ENCODE measurements at regions not wholly inside any gene's neighbourhood (a gene's known extent, or its start where the extent isn't known, plus 50 kb on each side); places are given as distances from the start of the nearest gene placed in this dataset.

GRCh38 chr3:107275511-107275910, 101.7 kb upstream of the CCDC54 start:
- Histone ChIP-seq H3K9me3 (no peaks in the 10 kb centered on the region), H3K27ac (no peak overlapping the region), H3K4me3 (no peak overlapping the region), H3K27me3 (no peaks in the 10 kb centered on the region), H3K36me3 (replicated peaks in 1 of 2; ENCODE audit: insufficient read depth in 1 of 2, low read depth in 2 of 2) (no peaks in the 10 kb centered on the region), H3K4me1 (no peaks in the 10 kb centered on the region)
- DNase-seq (no peak), ATAC-seq (no peak)
- intact Hi-C loops (cut with DNase I) = loop anchor here (10.0 kb wide), 1 partner anchor 139 kb away; no protein-coding TSS in a partner anchor
- WGBS, 2 donors = 76 to 80% methylated on average over 2 of the region's 2 CpGs
- TF ChIP-seq POLR2A (IDR thresholded peaks at IDR 0.05) = no peak
- TF ChIP-seq, protein P1, sequence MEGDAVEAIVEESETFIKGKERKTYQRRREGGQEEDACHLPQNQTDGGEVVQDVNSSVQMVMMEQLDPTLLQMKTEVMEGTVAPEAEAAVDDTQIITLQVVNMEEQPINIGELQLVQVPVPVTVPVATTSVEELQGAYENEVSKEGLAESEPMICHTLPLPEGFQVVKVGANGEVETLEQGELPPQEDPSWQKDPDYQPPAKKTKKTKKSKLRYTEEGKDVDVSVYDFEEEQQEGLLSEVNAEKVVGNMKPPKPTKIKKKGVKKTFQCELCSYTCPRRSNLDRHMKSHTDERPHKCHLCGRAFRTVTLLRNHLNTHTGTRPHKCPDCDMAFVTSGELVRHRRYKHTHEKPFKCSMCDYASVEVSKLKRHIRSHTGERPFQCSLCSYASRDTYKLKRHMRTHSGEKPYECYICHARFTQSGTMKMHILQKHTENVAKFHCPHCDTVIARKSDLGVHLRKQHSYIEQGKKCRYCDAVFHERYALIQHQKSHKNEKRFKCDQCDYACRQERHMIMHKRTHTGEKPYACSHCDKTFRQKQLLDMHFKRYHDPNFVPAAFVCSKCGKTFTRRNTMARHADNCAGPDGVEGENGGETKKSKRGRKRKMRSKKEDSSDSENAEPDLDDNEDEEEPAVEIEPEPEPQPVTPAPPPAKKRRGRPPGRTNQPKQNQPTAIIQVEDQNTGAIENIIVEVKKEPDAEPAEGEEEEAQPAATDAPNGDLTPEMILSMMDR (IDR thresholded peaks at IDR 0.05) = no peak

DNA sequence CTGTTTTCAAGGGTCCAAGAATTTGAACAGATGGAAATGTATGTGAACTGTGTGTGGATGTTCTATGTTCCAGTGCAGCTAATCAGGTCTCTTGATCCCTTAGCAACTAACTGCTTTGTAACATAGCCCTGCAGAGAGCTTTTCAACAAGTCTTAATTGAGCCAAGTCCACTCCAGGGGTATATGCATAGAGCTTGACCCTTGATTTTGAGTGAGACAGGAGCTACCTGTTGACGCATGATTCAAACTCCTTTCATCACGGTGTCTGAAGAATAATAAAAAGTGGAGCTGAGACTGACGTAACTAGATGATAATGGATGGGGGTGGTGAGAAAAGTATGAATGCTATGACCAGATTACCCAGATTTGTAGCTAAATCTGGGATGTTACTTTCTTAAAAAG, 93.3 kb upstream of the CCDC54 start:
- H3K4me3 ChIP-seq = no peak overlapping the region
- intact Hi-C loops (cut with DNase I) = no loop called here
- no peaks in the 10 kb centered on the region for H3K36me3 ChIP-seq (replicated peaks in 1 of 2; ENCODE audit: insufficient read depth in 1 of 2, low read depth in 2 of 2)
- no peaks in the 10 kb centered on the region for H3K4me1 ChIP-seq
- no peak overlapping the region for H3K27ac ChIP-seq
- DNase-seq (no peak), ATAC-seq (no peak)
- WGBS, 2 donors = 64 to 71% methylated on average over 3 of the region's 3 CpGs
- TF ChIP-seq POLR2A (IDR thresholded peaks at IDR 0.05) = no peak
- TF ChIP-seq, protein P1 (IDR thresholded peaks at IDR 0.05) = no peak
- no peaks in the 10 kb centered on the region for H3K9me3 ChIP-seq
- H3K27me3 ChIP-seq = no peaks in the 10 kb centered on the region

- TF ChIP-seq POLR2A (IDR thresholded peaks at IDR 0.05) = no peak
- TF ChIP-seq, protein P1 (IDR thresholded peaks at IDR 0.05) = no peak
- 40 to 52% methylated on average over 1 of the region's 1 CpG for WGBS, 2 donors
- Histone ChIP-seq H3K4me3 (no peak overlapping the region), H3K36me3 (replicated peaks in 1 of 2; ENCODE audit: insufficient read depth in 1 of 2, low read depth in 2 of 2) (no peaks in the 10 kb centered on the region), H3K4me1 (no peaks in the 10 kb centered on the region), H3K9me3 (no peaks in the 10 kb centered on the region), H3K27me3 (no peaks in the 10 kb centered on the region), H3K27ac (no peak overlapping the region)
- intact Hi-C loops (cut with DNase I) = no loop called here
- no peak for ATAC-seq
- no peak for DNase-seq
Measured at GRCh38 chr3:107284612-107285011, 92.6 kb upstream of the CCDC54 start.

DNA sequence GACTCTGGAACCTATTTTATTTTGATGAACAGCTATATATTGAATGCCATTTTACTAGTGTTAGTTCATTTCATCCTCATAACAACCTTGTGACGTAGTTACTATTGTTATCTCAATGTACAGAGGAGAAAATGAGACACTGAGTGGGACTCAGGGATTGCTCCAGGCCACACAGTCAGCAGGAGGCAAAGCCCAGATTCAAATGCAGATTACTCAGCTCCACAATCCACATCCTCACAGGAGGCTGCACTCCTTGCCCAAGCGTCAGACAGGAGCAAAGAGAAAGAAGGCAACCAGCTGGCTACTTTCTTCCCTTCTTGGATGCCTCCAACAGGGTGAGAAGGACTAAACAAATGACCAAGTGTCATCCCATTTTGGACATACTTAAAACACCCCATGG, 92.0 kb upstream of the CCDC54 start:
- DNase-seq (no peak), ATAC-seq (no peak)
- intact Hi-C loops (cut with DNase I) = no loop called here
- Histone ChIP-seq H3K9me3 (no peaks in the 10 kb centered on the region), H3K27me3 (no peaks in the 10 kb centered on the region), H3K4me1 (no peaks in the 10 kb centered on the region), H3K36me3 (replicated peaks in 1 of 2; ENCODE audit: insufficient read depth in 1 of 2, low read depth in 2 of 2) (no peaks in the 10 kb centered on the region), H3K27ac (no peak overlapping the region), H3K4me3 (no peak overlapping the region)
- 58 to 69% methylated on average over 2 of the region's 2 CpGs for WGBS, 2 donors
- TF ChIP-seq, protein P1 (IDR thresholded peaks at IDR 0.05) = no peak
- TF ChIP-seq POLR2A (IDR thresholded peaks at IDR 0.05) = no peak

- TF ChIP-seq POLR2A (IDR thresholded peaks at IDR 0.05) = no peak
- TF ChIP-seq, protein P1 (IDR thresholded peaks at IDR 0.05) = no peak
- Histone ChIP-seq H3K27ac (no peak overlapping the region), H3K4me3 (no peak overlapping the region), H3K9me3 (no peaks in the 10 kb centered on the region), H3K36me3 (replicated peaks in 1 of 2; ENCODE audit: insufficient read depth in 1 of 2, low read depth in 2 of 2) (no peaks in the 10 kb centered on the region), H3K27me3 (no peaks in the 10 kb centered on the region), H3K4me1 (no peaks in the 10 kb centered on the region)
- intact Hi-C loops (cut with DNase I) = no loop called here
- DNase-seq (no peak), ATAC-seq (no peak)
Measured at GRCh38 chr3:107289354-107289753, 87.9 kb upstream of the CCDC54 start.

Measured in body of pancreas (tissue), 4 donors.